ENCODE measurements at regions not wholly inside any gene's neighbourhood (a gene's known extent, or its start where the extent isn't known, plus 50 kb on each side); places are given as distances from the start of the nearest gene placed in this dataset.

DNA sequence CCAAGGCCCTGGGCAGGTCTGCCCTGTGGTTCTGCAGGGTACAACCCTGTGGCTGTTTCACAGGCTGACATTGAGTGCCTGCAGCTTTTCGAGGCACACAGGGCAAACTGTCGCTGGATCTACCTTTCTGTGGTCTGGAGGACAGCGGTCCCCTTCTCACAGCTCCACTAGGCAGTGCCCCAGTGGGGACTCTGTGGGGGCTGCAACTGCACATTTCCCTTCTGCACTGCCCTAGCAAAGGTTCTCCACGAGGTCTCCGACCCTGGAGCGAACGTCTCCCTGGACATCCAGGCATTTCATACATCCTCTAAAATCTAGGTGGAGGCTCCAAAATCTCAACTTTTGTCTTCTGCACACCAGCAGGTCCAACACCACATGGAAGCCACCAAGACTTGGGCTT is 1645.2 kb upstream of the CDH6 start:
- Histone ChIP-seq H3K36me3 (ENCODE audit: control insufficient read depth in 2 of 4, insufficient read depth in 4 of 4, low read length in 3 of 4) (no peaks in the 10 kb centered on the region), H2BK120ac (replicated peaks; ENCODE audit: low read depth, low read length) (no peak overlapping the region), H2BK12ac (ENCODE audit: low read depth, low read length) (no peak overlapping the region), H4K91ac (replicated peaks; ENCODE audit: insufficient read length, low read length) (no peak overlapping the region), H3K9ac (replicated peaks in 1 of 4; ENCODE audit: extremely low read depth in 1 of 4, low read depth in 3 of 4, low read length in 3 of 4) (no peak overlapping the region), H3K14ac (ENCODE audit: insufficient read length) (no peak overlapping the region), H2BK20ac (ENCODE audit: low read length) (no peak overlapping the region), H3K27me3 (replicated peaks in 1 of 4; ENCODE audit: control insufficient read depth in 3 of 4, extremely low read depth in 1 of 4, insufficient read depth in 3 of 4, low read length in 3 of 4) (no peaks in the 10 kb centered on the region), H2BK15ac (ENCODE audit: low read length) (no peak overlapping the region), H3K9me3 (ENCODE audit: insufficient read depth in 2 of 2, low read depth in 1 of 2, low read length in 1 of 2) (no peaks in the 10 kb centered on the region; a peak in 1 of 4 replicates), H3K23ac (ENCODE audit: insufficient read length) (no peak overlapping the region), H3K23me2 (ENCODE audit: low read depth, low read length) (no peaks in the 10 kb centered on the region), H3K18ac (ENCODE audit: extremely low read depth, low read length) (no peak overlapping the region), H3K4me2 (ENCODE audit: insufficient read depth in 1 of 2, low read depth in 2 of 2, low read length in 2 of 2) (no peak overlapping the region), H4K8ac (ENCODE audit: extremely low read depth, insufficient read depth, low read length) (no peak overlapping the region), H2AK5ac (ENCODE audit: low read depth, low read length) (no peak overlapping the region), H4K20me1 (replicated peaks in 1 of 2; ENCODE audit: control insufficient read depth in 1 of 2, insufficient read depth in 2 of 2, low read length in 2 of 2) (no peaks in the 10 kb centered on the region), H2AFZ (ENCODE audit: low read length) (no peak overlapping the region), H2BK5ac (ENCODE audit: low read depth, low read length) (no peak overlapping the region), H3K4ac (replicated peaks; ENCODE audit: insufficient read length, low read depth, low read length) (no peak overlapping the region), H3K79me2 (ENCODE audit: control insufficient read depth in 1 of 2, insufficient read depth in 2 of 2, low read length in 2 of 2) (no peaks in the 10 kb centered on the region), H4K5ac (ENCODE audit: insufficient read length, low read depth, low read length) (no peak overlapping the region), H3K79me1 (ENCODE audit: low read depth, low read length) (no peaks in the 10 kb centered on the region), H3K27ac (ENCODE audit: low read depth, low read length) (no peak overlapping the region), H3K56ac (replicated peaks; ENCODE audit: insufficient read length, low read depth, low read length) (no peak overlapping the region), H3K4me1 (replicated peaks in 1 of 4; ENCODE audit: control insufficient read depth in 3 of 4, insufficient read depth in 4 of 4, low read length in 3 of 4) (no peaks in the 10 kb centered on the region), H3K4me3 (ENCODE audit: extremely low read depth in 1 of 4, insufficient read depth in 2 of 4, low read depth in 3 of 4, low read length in 4 of 4) (no peak overlapping the region)
- ChIA-PET CTCF (ENCODE audit: partially characterized antibody) (no interaction called here), POLR2A (ENCODE audit: partially characterized antibody) (no interaction called here)
- 95% methylated on average over 7 of the region's 7 CpGs; no CpG with 5 or more reads in 1 of the 2 experiments for WGBS, 2 experiments (ENCODE audit: extremely low coverage in 1 of 2, insufficient coverage in 1 of 2, insufficient read length in 1 of 2, insufficient replicate concordance in 2 of 2, low coverage in 1 of 2, low lambda C conversion rate in 2 of 2, missing lambda C conversion rate in 1 of 2)
- FAIRE-seq (no peak), DNase-seq (ENCODE audit: low read depth in 1 of 2, low spot score in 2 of 2) (no peak)
- no peak for TF ChIP-seq ZNF274 (IDR thresholded peaks at IDR 0.05; ENCODE audit: borderline replicate concordance, extremely low read depth, low read length)
- TF ChIP-seq CBX5 (IDR thresholded peaks at IDR 0.05; ENCODE audit: low read depth, low read length), result no peak
- no peak for TF ChIP-seq SP2 (IDR thresholded peaks at IDR 0.05; ENCODE audit: low read length)
- no peak for TF ChIP-seq TEAD4 (IDR thresholded peaks at IDR 0.05; ENCODE audit: low read depth, low read length)

Data from H1 (cell line).